Liver (tissue), 7 donors: ENCODE measurements at regions not wholly inside any gene's neighbourhood (a gene's known extent, or its start where the extent isn't known, plus 50 kb on each side); places are given as distances from the start of the nearest gene placed in this dataset.
A peak's percentile ranks its signal among the peaks of the same experiment; 100 is the strongest.

Experiments used
- DNase-seq: peaks from one replicate; pipeline ENCODE4 v3.0.0-alpha.2; 2017; ENCODE audit warnings: low spot score
- H3K27ac ChIP-seq, 2 donors: one replicate each; pipeline ENCODE4 v1.7.0; 2013; ENCODE audit warnings: inconsistent platforms in 2 of 2, low read length in 2 of 2, control low read depth in 1 of 2, low read depth in 1 of 2, mild to moderate bottlenecking in 1 of 2
- H3K27me3 ChIP-seq, 4 donors: one replicate each; pipeline versions ENCODE4 v1.6.1 to v1.7.0; 2013; ENCODE audit warnings: low read length in 3 of 4, inconsistent platforms in 1 of 4, mild to moderate bottlenecking in 1 of 4, moderate library complexity in 1 of 4; ENCODE audit not compliant: control insufficient read depth in 4 of 4, insufficient read depth in 4 of 4
- H3K36me3 ChIP-seq, 4 donors: one replicate each; pipeline versions ENCODE4 v1.6.1 to v1.7.0; 2013; ENCODE audit warnings: low read length in 3 of 4, mild to moderate bottlenecking in 3 of 4, low read depth in 1 of 4, moderate library complexity in 1 of 4; ENCODE audit not compliant: control insufficient read depth in 4 of 4, insufficient read depth in 3 of 4
- H3K4me1 ChIP-seq, 4 donors: one replicate each; pipeline versions ENCODE4 v1.6.1 to v1.7.0; 2013; ENCODE audit warnings: low read length in 3 of 4, mild to moderate bottlenecking in 3 of 4, moderate library complexity in 1 of 4; ENCODE audit not compliant: control insufficient read depth in 4 of 4, insufficient read depth in 4 of 4
- H3K4me3 ChIP-seq, 3 donors: one replicate each; pipeline versions ENCODE4 v1.6.1 to v1.7.0; 2013; ENCODE audit warnings: low read length in 3 of 3, control low read depth in 1 of 3, low read depth in 1 of 3, mild to moderate bottlenecking in 1 of 3
- H3K9ac ChIP-seq, 2 donors: one replicate each; pipeline ENCODE4 v1.7.0; 2013; ENCODE audit warnings: low read length in 2 of 2, mild to moderate bottlenecking in 2 of 2, moderate library complexity in 2 of 2, control low read depth in 1 of 2, low read depth in 1 of 2
- H3K9me3 ChIP-seq, 4 donors: one replicate each; pipeline versions ENCODE4 v1.6.1 to v1.7.0; 2013; ENCODE audit warnings: low read length in 3 of 4; ENCODE audit not compliant: control insufficient read depth in 4 of 4
- ATF3 ChIP-seq: IDR thresholded peaks from 2 replicates; pipeline ENCODE4 v1.6.1; 2016; ENCODE audit warnings: antibody characterized with exemption
- EGR1 ChIP-seq, 2 donors: IDR thresholded peaks; 2 replicates each; pipeline ENCODE4 v1.6.1; 2016 to 2018; ENCODE audit warnings: antibody characterized with exemption in 2 of 2, low read depth in 2 of 2
- FOXA1 ChIP-seq: IDR thresholded peaks from 2 replicates; pipeline ENCODE4 v1.6.1; 2016; ENCODE audit warnings: antibody characterized with exemption
- FOXA2 ChIP-seq: IDR thresholded peaks from 2 replicates; pipeline ENCODE4 v1.6.1; 2016; ENCODE audit warnings: antibody characterized with exemption
- HNF4A ChIP-seq, 2 donors: conservative IDR thresholded peaks; 2 replicates each; pipeline ENCODE4 v1.6.1; 2016; ENCODE audit warnings: antibody characterized with exemption in 2 of 2, mild to moderate bottlenecking in 2 of 2
- HNF4G ChIP-seq: IDR thresholded peaks from 2 replicates; pipeline ENCODE4 v1.6.1; 2016; ENCODE audit warnings: antibody characterized with exemption
- JUND ChIP-seq, 2 donors: IDR thresholded peaks; 2 replicates each; pipeline ENCODE4 v1.6.1; 2016; ENCODE audit warnings: antibody characterized with exemption in 2 of 2
- RXRA ChIP-seq, 2 donors: IDR thresholded peaks; 2 replicates each; pipeline ENCODE4 v1.6.1; 2017 to 2018; ENCODE audit warnings: antibody characterized with exemption in 2 of 2, mild to moderate bottlenecking in 1 of 2
- SP1 ChIP-seq: IDR thresholded peaks from 2 replicates; pipeline ENCODE4 v1.6.1; 2018; ENCODE audit warnings: antibody characterized with exemption, mild to moderate bottlenecking
- TAF1 ChIP-seq: conservative IDR thresholded peaks from 2 replicates; pipeline ENCODE4 v1.6.1; 2016; ENCODE audit warnings: antibody characterized with exemption, mild to moderate bottlenecking
- YY1 ChIP-seq: IDR thresholded peaks from 2 replicates; pipeline ENCODE4 v1.6.1; 2016; ENCODE audit warnings: antibody characterized with exemption, mild to moderate bottlenecking
- WGBS: extraction: QIAGEN DNeasy Blood & Tissue Kit; methylation state at CpG from one replicate; pipeline ENCODE4 v1.1.7; 2013; 5-methylcytosine and 5-hydroxymethylcytosine counted together
- TF ChIP-seq, protein P1 (sequence below): IDR thresholded peaks from 2 replicates; pipeline ENCODE4 v1.6.1; 2016; ENCODE audit warnings: antibody characterized with exemption
- TF ChIP-seq, protein P2 (sequence below): IDR thresholded peaks from 2 replicates; pipeline ENCODE4 v1.6.1; 2016; ENCODE audit warnings: antibody characterized with exemption, mild to moderate bottlenecking
- TF ChIP-seq, protein P3 (sequence below): IDR thresholded peaks from 2 replicates; pipeline ENCODE4 v1.6.1; 2016; ENCODE audit warnings: antibody characterized with exemption
- donor health status: healthy.
- donor health status: healthy.
- donor health status: healthy.
- donor health status: healthy.

DNA sequence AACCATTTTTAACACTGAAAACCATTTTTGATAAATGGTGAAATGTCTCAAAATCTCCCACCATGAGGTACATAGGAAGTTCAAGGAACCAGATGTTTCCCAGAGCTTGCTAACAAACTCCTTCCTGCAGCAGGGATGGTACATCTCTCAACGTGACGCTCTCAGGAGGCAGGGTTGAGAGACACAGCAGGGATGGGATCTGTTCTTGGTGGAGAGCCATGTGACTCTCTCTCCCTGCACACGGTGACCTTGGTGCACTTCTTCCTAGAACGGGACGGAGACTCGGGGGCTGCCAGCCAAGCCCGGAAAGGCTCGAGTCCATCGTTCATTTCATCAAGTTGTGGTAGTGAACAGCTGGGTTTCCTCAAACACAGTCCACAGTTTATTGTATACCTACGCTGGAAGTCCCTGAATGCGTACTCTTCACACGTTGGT lies 94.2 kb downstream of the FAM50B start:
- no peaks in the 10 kb centered on the region for H3K9me3 ChIP-seq
- H3K27ac ChIP-seq: no peak overlapping the region
- H3K36me3 ChIP-seq: no peaks in the 10 kb centered on the region
- H3K4me1 ChIP-seq: no peaks in the 10 kb centered on the region
- H3K27me3 ChIP-seq: peaks cover 0 to 4% (median 0%) of the 10 kb centered on the region in 4 donors
- 49% methylated on average over 12 of the region's 12 CpGs for WGBS
- TF ChIP-seq ATF3 (no peak), SP1 (peak; percentile 22)
- DNase-seq: no peak
- H3K4me3 ChIP-seq: no peak overlapping the region
- H3K9ac ChIP-seq: no peak overlapping the region

DNA sequence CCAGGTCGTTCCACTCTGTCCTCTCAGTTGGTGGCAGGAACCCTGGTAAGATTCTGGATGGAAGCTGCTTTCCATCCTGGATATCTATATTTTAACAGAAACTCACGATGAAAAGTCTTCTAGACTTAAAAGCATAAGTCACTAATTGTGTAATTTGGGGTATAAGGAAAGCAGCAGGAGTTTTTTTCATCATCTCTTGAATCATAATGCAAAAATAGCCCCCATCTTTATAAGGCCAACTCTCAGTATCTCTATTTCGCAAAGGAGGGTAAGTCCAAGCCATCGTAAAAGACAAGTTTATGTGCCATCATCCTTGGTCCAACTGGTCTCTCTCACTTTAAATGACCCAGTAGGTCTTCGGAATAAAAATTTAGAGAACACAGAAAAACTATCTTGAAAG lies 95.1 kb downstream of the FAM50B start:
- WGBS: 85% methylated on average over 5 of the region's 5 CpGs

DNA sequence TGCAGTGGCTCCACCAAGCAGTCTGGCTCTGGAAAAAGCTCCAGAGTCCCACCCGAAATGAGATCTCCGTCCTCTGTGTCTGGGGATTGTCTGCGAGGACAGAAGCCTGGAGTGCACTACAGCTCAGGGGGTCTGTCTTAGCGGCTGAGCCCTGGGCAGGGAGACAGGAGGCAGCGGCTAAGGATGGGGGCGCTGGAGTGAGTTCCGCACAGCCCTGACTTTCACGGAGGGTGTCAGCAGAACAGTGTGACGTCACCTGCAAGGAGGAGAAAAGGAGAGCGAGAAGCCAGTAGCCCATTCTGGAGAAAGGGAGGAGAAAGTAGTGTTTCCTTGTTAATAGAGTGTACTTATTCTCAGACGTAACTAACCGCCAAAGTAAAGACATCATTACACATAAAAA lies 97.6 kb downstream of the FAM50B start:
- Histone ChIP-seq H3K27ac (no peak overlapping the region), H3K9ac (no peak overlapping the region), H3K4me3 (no peak overlapping the region), H3K9me3 (no peaks in the 10 kb centered on the region), H3K36me3 (no peaks in the 10 kb centered on the region), H3K27me3 (peaks cover 0 to 4% (median 0%) of the 10 kb centered on the region in 4 donors), H3K4me1 (no peaks in the 10 kb centered on the region)
- DNase-seq: no peak
- no peak for TF ChIP-seq FOXA2
- no peak for TF ChIP-seq HNF4G
- no peak for TF ChIP-seq HNF4A (conservative IDR thresholded peaks at IDR 0.05)
- no peak for TF ChIP-seq EGR1 (IDR thresholded peaks at IDR 0.05; ENCODE audit: low read depth in 2 of 2)
- no peak for TF ChIP-seq ATF3
- TF ChIP-seq, protein P1, sequence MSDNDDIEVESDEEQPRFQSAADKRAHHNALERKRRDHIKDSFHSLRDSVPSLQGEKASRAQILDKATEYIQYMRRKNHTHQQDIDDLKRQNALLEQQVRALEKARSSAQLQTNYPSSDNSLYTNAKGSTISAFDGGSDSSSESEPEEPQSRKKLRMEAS: no peak
- TF ChIP-seq RXRA (IDR thresholded peaks at IDR 0.05): no peak
- no peak for TF ChIP-seq FOXA1
- TF ChIP-seq, protein P2, sequence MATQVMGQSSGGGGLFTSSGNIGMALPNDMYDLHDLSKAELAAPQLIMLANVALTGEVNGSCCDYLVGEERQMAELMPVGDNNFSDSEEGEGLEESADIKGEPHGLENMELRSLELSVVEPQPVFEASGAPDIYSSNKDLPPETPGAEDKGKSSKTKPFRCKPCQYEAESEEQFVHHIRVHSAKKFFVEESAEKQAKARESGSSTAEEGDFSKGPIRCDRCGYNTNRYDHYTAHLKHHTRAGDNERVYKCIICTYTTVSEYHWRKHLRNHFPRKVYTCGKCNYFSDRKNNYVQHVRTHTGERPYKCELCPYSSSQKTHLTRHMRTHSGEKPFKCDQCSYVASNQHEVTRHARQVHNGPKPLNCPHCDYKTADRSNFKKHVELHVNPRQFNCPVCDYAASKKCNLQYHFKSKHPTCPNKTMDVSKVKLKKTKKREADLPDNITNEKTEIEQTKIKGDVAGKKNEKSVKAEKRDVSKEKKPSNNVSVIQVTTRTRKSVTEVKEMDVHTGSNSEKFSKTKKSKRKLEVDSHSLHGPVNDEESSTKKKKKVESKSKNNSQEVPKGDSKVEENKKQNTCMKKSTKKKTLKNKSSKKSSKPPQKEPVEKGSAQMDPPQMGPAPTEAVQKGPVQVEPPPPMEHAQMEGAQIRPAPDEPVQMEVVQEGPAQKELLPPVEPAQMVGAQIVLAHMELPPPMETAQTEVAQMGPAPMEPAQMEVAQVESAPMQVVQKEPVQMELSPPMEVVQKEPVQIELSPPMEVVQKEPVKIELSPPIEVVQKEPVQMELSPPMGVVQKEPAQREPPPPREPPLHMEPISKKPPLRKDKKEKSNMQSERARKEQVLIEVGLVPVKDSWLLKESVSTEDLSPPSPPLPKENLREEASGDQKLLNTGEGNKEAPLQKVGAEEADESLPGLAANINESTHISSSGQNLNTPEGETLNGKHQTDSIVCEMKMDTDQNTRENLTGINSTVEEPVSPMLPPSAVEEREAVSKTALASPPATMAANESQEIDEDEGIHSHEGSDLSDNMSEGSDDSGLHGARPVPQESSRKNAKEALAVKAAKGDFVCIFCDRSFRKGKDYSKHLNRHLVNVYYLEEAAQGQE: no peak
- TF ChIP-seq YY1: no peak
- no peak for TF ChIP-seq JUND (IDR thresholded peaks at IDR 0.05)
- TF ChIP-seq TAF1: no peak
- TF ChIP-seq, protein P3, sequence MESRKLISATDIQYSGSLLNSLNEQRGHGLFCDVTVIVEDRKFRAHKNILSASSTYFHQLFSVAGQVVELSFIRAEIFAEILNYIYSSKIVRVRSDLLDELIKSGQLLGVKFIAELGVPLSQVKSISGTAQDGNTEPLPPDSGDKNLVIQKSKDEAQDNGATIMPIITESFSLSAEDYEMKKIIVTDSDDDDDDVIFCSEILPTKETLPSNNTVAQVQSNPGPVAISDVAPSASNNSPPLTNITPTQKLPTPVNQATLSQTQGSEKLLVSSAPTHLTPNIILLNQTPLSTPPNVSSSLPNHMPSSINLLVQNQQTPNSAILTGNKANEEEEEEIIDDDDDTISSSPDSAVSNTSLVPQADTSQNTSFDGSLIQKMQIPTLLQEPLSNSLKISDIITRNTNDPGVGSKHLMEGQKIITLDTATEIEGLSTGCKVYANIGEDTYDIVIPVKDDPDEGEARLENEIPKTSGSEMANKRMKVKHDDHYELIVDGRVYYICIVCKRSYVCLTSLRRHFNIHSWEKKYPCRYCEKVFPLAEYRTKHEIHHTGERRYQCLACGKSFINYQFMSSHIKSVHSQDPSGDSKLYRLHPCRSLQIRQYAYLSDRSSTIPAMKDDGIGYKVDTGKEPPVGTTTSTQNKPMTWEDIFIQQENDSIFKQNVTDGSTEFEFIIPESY: no peak
- WGBS: 69% methylated on average over 12 of the region's 12 CpGs

More for the DNA sequence above, 95.1 kb downstream of the FAM50B start:
- no peak for DNase-seq
- Histone ChIP-seq H3K9me3 (no peaks in the 10 kb centered on the region), H3K36me3 (no peaks in the 10 kb centered on the region), H3K9ac (no peak overlapping the region), H3K4me3 (no peak overlapping the region), H3K4me1 (no peaks in the 10 kb centered on the region), H3K27me3 (peaks cover 0 to 4% (median 0%) of the 10 kb centered on the region in 4 donors), H3K27ac (no peak overlapping the region)
- TF ChIP-seq EGR1 (IDR thresholded peaks at IDR 0.05; ENCODE audit: low read depth in 2 of 2): no peak
